SK-N-SH (cell line): ENCODE measurements at regions not wholly inside any gene's neighbourhood (a gene's known extent, or its start where the extent isn't known, plus 50 kb on each side); places are given as distances from the start of the nearest gene placed in this dataset.

Source experiments
- CTCF ChIA-PET: fragments of 300-600, 350-600 bp; formaldehyde crosslinking; extraction: SDS; loops from one replicate; lab custom pipeline; 2021; lab: Yijun Ruan, JAX
- POLR2A ChIA-PET: fragments of 350-600 bp; sonication (Branson Sonifier 250); formaldehyde crosslinking; extraction: SDS; loops from one replicate; lab custom pipeline; 2020; ENCODE audit warnings: antibody characterized with exemption, inconsistent platforms; lab: Yijun Ruan, JAX
- DNase-seq: peaks from one replicate; pipeline ENCODE4 v3.0.0; 2012
- H2AFZ ChIP-seq: fragments of 200-600 bp; sonication (generic); 2 replicates; pipeline ENCODE4 v1.8.1; 2016; ENCODE audit warnings: antibody characterized with exemption, mild to moderate bottlenecking, low read depth
- H3F3A ChIP-seq: fragments of 200-600 bp; sonication (generic); replicated peaks from 2 replicates; pipeline ENCODE3; 2016; ENCODE audit warnings: antibody characterized with exemption, mild to moderate bottlenecking; ENCODE audit not compliant: insufficient read depth
- H3K27ac ChIP-seq, 2 experiments: fragments of 200-500 bp in 1 of 2; fragments of 200-600 bp in 1 of 2; sonication (Bioruptor generic) in 1 of 2; sonication (generic), shearing (Covaris generic) in 1 of 2; 2 replicates each; pipeline versions ENCODE4 v1.5.1 to v1.6.1; 2014 to 2016; ENCODE audit warnings: low read depth in 2 of 2, inconsistent platforms in 1 of 2, low read length in 1 of 2, mild to moderate bottlenecking in 1 of 2, mixed read lengths in 1 of 2
- H3K27me3 ChIP-seq: fragments of 200-600 bp; sonication (generic), shearing (Covaris generic); 2 replicates; pipeline ENCODE4 v1.6.1; 2016; ENCODE audit warnings: mixed run types; ENCODE audit not compliant: insufficient read depth
- H3K36me3 ChIP-seq, 2 experiments: fragments of 200-500 bp in 1 of 2; fragments of 200-600 bp in 1 of 2; sonication (Bioruptor generic) in 1 of 2; sonication (generic) in 1 of 2; replicated peaks in 1 of 2; 2 replicates each; pipeline versions ENCODE3 to v1.5.1; 2014 to 2016; ENCODE audit warnings: low read length in 1 of 2, mild to moderate bottlenecking in 1 of 2; ENCODE audit not compliant: insufficient read depth in 2 of 2, control insufficient read depth in 1 of 2
- H3K4me1 ChIP-seq, 2 experiments: fragments of 200-500 bp in 1 of 2; fragments of 200-600 bp in 1 of 2; sonication (Bioruptor generic) in 1 of 2; sonication (generic), shearing (Covaris generic) in 1 of 2; 2 replicates each; pipeline versions ENCODE4 v1.5.1 to v1.6.1; 2014 to 2016; ENCODE audit warnings: low read depth in 1 of 2, low read length in 1 of 2, mixed run types in 1 of 2; ENCODE audit not compliant: insufficient read depth in 2 of 2, control insufficient read depth in 1 of 2
- H3K4me2 ChIP-seq: fragments of 200-600 bp; sonication (generic), shearing (Covaris generic); 2 replicates; pipeline ENCODE4 v1.6.1; 2017; ENCODE audit warnings: mixed run types
- H3K4me3 ChIP-seq, 2 experiments: fragments of 200-500 bp in 1 of 2; fragments of 200-600 bp in 1 of 2; sonication (Bioruptor generic) in 1 of 2; sonication (generic), shearing (Covaris generic) in 1 of 2; 2 replicates each; pipeline versions ENCODE4 v1.5.1 to v1.8.1; 2014 to 2016; ENCODE audit warnings: low read depth in 2 of 2, inconsistent platforms in 1 of 2, low read length in 1 of 2, mild to moderate bottlenecking in 1 of 2, mixed read lengths in 1 of 2, moderate library complexity in 1 of 2
- H3K79me2 ChIP-seq: fragments of 200-600 bp; sonication (generic); 2 replicates; pipeline ENCODE4 v1.8.1; 2017; ENCODE audit warnings: mild to moderate bottlenecking; ENCODE audit not compliant: insufficient read depth
- H3K9ac ChIP-seq: fragments of 200-600 bp; sonication (generic); 2 replicates; pipeline ENCODE4 v1.6.1; 2017; ENCODE audit warnings: mixed run types
- H3K9me2 ChIP-seq: fragments of 200-600 bp; sonication (generic); 2 replicates; pipeline ENCODE4 v1.6.1; 2017; ENCODE audit warnings: mixed run types
- H3K9me3 ChIP-seq: fragments of 200-600 bp; sonication (generic); 2 replicates; pipeline ENCODE4 v1.6.1; 2017; ENCODE audit warnings: mixed run types, mild to moderate bottlenecking, moderate library complexity
- H4K20me1 ChIP-seq: fragments of 200-600 bp; sonication (generic); 2 replicates; pipeline ENCODE4 v1.6.1; 2017; ENCODE audit warnings: mild to moderate bottlenecking, mixed run types; ENCODE audit not compliant: insufficient read depth
- NRF1 ChIP-seq: IDR thresholded peaks from 2 replicates; pipeline ENCODE4 v1.6.1; 2012; ENCODE audit warnings: low read depth, mild to moderate bottlenecking, low read length
- WGBS: methylation state at CpG from one replicate; pipeline ENCODE4 v1.1.6; 2017; ENCODE audit warnings: low lambda C conversion rate; 5-methylcytosine and 5-hydroxymethylcytosine counted together
- TF ChIP-seq, protein P1 (sequence below): IDR thresholded peaks from 2 replicates; pipeline ENCODE4 v1.6.1; 2012; ENCODE audit warnings: mild to moderate bottlenecking, low read depth, low read length, moderate library complexity
- TF ChIP-seq, protein P2 (sequence below): fragments of 200-600 bp; sonication (generic); IDR thresholded peaks from 2 replicates; pipeline ENCODE4 v1.6.1; 2017; ENCODE audit warnings: antibody characterized with exemption, mild to moderate bottlenecking, moderate library complexity
- TF ChIP-seq, protein P3 (sequence below): fragments of 150-350 bp; IDR thresholded peaks from 2 replicates; pipeline ENCODE4 v1.6.1; 2017; ENCODE audit warnings: antibody characterized with exemption, low read length, low read depth, borderline replicate concordance
- TF ChIP-seq, protein P4 (sequence below): IDR thresholded peaks from 2 replicates; pipeline ENCODE4 v1.4.0; 2012; ENCODE audit warnings: low read depth, borderline replicate concordance
- TF ChIP-seq, protein P5 (sequence below): fragments of 150-350 bp; IDR thresholded peaks from 2 replicates; pipeline ENCODE4 v1.6.1; 2016; ENCODE audit warnings: mild to moderate bottlenecking, low read depth, low read length

DNA sequence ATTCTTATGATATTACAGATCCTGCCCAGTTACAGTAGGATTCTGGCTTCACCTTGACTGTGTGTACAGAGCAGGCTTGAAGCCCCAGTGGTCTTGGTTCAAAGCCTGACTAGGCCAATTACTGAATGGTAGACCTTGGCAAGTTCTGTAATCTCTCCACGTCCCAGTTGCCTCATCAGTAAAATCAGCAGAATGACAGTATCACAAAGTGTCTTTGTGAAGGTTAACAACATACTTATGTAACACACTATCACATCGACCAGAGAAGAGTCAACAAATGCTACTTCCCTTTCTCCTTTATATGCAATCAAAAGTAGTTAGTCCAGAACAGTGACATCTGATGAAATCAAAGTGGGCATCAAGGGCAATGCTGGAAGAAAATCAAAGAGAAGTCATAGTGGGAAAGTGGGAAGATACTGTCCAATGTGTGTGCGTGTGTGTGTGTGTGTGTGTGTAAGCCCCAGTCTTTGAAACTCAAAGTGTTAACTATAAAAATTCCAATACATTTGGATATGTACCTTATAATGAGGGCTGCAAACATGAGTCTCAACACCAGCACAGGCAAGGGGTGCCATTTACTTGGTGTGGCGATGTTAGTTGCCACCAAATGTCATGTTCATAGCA lies 93.5 kb upstream of the EGFLAM start (continued):
- TF ChIP-seq, protein P1, sequence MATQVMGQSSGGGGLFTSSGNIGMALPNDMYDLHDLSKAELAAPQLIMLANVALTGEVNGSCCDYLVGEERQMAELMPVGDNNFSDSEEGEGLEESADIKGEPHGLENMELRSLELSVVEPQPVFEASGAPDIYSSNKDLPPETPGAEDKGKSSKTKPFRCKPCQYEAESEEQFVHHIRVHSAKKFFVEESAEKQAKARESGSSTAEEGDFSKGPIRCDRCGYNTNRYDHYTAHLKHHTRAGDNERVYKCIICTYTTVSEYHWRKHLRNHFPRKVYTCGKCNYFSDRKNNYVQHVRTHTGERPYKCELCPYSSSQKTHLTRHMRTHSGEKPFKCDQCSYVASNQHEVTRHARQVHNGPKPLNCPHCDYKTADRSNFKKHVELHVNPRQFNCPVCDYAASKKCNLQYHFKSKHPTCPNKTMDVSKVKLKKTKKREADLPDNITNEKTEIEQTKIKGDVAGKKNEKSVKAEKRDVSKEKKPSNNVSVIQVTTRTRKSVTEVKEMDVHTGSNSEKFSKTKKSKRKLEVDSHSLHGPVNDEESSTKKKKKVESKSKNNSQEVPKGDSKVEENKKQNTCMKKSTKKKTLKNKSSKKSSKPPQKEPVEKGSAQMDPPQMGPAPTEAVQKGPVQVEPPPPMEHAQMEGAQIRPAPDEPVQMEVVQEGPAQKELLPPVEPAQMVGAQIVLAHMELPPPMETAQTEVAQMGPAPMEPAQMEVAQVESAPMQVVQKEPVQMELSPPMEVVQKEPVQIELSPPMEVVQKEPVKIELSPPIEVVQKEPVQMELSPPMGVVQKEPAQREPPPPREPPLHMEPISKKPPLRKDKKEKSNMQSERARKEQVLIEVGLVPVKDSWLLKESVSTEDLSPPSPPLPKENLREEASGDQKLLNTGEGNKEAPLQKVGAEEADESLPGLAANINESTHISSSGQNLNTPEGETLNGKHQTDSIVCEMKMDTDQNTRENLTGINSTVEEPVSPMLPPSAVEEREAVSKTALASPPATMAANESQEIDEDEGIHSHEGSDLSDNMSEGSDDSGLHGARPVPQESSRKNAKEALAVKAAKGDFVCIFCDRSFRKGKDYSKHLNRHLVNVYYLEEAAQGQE = no peak
- TF ChIP-seq, protein P2, sequence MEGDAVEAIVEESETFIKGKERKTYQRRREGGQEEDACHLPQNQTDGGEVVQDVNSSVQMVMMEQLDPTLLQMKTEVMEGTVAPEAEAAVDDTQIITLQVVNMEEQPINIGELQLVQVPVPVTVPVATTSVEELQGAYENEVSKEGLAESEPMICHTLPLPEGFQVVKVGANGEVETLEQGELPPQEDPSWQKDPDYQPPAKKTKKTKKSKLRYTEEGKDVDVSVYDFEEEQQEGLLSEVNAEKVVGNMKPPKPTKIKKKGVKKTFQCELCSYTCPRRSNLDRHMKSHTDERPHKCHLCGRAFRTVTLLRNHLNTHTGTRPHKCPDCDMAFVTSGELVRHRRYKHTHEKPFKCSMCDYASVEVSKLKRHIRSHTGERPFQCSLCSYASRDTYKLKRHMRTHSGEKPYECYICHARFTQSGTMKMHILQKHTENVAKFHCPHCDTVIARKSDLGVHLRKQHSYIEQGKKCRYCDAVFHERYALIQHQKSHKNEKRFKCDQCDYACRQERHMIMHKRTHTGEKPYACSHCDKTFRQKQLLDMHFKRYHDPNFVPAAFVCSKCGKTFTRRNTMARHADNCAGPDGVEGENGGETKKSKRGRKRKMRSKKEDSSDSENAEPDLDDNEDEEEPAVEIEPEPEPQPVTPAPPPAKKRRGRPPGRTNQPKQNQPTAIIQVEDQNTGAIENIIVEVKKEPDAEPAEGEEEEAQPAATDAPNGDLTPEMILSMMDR = no peak
- TF ChIP-seq NRF1 = no peak

DNA sequence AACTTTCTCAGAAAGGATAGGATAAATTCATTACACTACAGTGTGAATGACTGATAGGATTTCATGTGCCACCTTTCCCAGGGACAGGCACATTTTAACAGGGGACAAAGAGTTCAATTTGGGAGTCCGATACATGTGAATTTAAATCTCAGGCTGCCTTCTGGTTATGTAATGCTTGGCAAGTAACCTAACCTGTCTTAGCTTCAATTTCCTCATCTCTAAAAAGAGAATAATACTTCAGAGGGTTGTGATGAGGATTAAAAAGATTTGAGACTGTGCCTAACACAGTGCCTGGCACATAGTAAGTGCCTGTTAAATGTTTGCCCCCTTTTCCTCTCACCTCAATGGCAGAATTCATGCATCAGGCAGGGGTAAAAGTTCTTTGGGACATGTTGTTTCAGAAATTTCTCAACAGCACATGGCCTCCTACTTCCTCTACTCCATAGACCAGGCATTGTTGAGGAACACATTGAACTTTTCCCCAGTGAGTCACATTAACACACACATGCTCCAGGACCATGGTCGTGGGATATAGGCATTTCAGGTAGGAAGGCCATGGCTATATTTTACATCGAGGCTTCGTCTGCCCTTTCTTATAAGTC lies 94.6 kb upstream of the EGFLAM start:
- Histone ChIP-seq H3K27ac (no peak overlapping the region), H3K9me2 (no peaks in the 10 kb centered on the region), H3K4me2 (no peak overlapping the region), H3F3A (no peaks in the 10 kb centered on the region), H3K36me3 (no peaks in the 10 kb centered on the region), H3K27me3 (peaks cover 53% of the 10 kb centered on the region), H3K9me3 (no peaks in the 10 kb centered on the region), H3K4me3 (no peak overlapping the region), H3K9ac (no peak overlapping the region), H4K20me1 (no peaks in the 10 kb centered on the region), H2AFZ (no peak overlapping the region), H3K4me1 (no peaks in the 10 kb centered on the region), H3K79me2 (no peaks in the 10 kb centered on the region)
- ChIA-PET POLR2A (no interaction called here), CTCF (no interaction called here)
- no peak for DNase-seq
- 12% methylated on average over 4 of the region's 4 CpGs for WGBS
- TF ChIP-seq, protein P3, sequence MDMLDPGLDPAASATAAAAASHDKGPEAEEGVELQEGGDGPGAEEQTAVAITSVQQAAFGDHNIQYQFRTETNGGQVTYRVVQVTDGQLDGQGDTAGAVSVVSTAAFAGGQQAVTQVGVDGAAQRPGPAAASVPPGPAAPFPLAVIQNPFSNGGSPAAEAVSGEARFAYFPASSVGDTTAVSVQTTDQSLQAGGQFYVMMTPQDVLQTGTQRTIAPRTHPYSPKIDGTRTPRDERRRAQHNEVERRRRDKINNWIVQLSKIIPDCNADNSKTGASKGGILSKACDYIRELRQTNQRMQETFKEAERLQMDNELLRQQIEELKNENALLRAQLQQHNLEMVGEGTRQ = no peak
- TF ChIP-seq, protein P4, sequence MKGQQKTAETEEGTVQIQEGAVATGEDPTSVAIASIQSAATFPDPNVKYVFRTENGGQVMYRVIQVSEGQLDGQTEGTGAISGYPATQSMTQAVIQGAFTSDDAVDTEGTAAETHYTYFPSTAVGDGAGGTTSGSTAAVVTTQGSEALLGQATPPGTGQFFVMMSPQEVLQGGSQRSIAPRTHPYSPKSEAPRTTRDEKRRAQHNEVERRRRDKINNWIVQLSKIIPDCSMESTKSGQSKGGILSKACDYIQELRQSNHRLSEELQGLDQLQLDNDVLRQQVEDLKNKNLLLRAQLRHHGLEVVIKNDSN = no peak
- TF ChIP-seq, protein P5, sequence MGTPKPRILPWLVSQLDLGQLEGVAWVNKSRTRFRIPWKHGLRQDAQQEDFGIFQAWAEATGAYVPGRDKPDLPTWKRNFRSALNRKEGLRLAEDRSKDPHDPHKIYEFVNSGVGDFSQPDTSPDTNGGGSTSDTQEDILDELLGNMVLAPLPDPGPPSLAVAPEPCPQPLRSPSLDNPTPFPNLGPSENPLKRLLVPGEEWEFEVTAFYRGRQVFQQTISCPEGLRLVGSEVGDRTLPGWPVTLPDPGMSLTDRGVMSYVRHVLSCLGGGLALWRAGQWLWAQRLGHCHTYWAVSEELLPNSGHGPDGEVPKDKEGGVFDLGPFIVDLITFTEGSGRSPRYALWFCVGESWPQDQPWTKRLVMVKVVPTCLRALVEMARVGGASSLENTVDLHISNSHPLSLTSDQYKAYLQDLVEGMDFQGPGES = no peak
